ENCODE measurements at regions not wholly inside any gene's neighbourhood (a gene's known extent, or its start where the extent isn't known, plus 50 kb on each side); places are given as distances from the start of the nearest gene placed in this dataset.

DNA sequence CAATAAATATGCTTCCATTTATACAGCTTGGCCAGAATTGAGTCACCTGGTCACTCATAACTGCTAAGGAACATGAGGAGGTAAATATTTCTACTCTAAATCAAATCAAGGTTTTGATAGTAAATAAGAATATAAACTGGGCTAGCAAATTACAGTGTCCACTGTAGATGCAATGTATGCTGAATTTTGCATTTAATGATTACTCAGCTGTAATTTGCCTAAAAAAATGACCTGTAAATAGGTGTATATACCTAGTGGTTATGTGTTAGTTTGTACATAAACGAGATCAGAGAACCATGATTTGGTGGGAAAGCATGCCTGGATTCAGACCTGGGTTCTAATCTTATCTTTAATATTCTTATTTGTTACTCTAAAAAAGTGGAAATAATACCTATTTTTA, 76.6 kb upstream of the CNTN1 start:
- TF ChIP-seq, protein P1, sequence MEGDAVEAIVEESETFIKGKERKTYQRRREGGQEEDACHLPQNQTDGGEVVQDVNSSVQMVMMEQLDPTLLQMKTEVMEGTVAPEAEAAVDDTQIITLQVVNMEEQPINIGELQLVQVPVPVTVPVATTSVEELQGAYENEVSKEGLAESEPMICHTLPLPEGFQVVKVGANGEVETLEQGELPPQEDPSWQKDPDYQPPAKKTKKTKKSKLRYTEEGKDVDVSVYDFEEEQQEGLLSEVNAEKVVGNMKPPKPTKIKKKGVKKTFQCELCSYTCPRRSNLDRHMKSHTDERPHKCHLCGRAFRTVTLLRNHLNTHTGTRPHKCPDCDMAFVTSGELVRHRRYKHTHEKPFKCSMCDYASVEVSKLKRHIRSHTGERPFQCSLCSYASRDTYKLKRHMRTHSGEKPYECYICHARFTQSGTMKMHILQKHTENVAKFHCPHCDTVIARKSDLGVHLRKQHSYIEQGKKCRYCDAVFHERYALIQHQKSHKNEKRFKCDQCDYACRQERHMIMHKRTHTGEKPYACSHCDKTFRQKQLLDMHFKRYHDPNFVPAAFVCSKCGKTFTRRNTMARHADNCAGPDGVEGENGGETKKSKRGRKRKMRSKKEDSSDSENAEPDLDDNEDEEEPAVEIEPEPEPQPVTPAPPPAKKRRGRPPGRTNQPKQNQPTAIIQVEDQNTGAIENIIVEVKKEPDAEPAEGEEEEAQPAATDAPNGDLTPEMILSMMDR (conservative IDR thresholded peaks at IDR 0.05; ENCODE audit: low read depth in 2 of 2): no peak
- TF ChIP-seq, protein P2, sequence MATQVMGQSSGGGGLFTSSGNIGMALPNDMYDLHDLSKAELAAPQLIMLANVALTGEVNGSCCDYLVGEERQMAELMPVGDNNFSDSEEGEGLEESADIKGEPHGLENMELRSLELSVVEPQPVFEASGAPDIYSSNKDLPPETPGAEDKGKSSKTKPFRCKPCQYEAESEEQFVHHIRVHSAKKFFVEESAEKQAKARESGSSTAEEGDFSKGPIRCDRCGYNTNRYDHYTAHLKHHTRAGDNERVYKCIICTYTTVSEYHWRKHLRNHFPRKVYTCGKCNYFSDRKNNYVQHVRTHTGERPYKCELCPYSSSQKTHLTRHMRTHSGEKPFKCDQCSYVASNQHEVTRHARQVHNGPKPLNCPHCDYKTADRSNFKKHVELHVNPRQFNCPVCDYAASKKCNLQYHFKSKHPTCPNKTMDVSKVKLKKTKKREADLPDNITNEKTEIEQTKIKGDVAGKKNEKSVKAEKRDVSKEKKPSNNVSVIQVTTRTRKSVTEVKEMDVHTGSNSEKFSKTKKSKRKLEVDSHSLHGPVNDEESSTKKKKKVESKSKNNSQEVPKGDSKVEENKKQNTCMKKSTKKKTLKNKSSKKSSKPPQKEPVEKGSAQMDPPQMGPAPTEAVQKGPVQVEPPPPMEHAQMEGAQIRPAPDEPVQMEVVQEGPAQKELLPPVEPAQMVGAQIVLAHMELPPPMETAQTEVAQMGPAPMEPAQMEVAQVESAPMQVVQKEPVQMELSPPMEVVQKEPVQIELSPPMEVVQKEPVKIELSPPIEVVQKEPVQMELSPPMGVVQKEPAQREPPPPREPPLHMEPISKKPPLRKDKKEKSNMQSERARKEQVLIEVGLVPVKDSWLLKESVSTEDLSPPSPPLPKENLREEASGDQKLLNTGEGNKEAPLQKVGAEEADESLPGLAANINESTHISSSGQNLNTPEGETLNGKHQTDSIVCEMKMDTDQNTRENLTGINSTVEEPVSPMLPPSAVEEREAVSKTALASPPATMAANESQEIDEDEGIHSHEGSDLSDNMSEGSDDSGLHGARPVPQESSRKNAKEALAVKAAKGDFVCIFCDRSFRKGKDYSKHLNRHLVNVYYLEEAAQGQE (IDR thresholded peaks at IDR 0.05; ENCODE audit: unreplicated experiment): no peak
- no peak for TF ChIP-seq EZH2 (IDR thresholded peaks at IDR 0.05; ENCODE audit: low read depth, unreplicated experiment)
- no peak for TF ChIP-seq EZH2phosphoT487 (IDR thresholded peaks at IDR 0.05; ENCODE audit: unreplicated experiment)
- no peak for TF ChIP-seq JUNB (IDR thresholded peaks at IDR 0.05; ENCODE audit: unreplicated experiment)
- TF ChIP-seq, protein P3, sequence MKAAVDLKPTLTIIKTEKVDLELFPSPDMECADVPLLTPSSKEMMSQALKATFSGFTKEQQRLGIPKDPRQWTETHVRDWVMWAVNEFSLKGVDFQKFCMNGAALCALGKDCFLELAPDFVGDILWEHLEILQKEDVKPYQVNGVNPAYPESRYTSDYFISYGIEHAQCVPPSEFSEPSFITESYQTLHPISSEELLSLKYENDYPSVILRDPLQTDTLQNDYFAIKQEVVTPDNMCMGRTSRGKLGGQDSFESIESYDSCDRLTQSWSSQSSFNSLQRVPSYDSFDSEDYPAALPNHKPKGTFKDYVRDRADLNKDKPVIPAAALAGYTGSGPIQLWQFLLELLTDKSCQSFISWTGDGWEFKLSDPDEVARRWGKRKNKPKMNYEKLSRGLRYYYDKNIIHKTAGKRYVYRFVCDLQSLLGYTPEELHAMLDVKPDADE (IDR thresholded peaks at IDR 0.05): no peak
- no peak for TF ChIP-seq POLR2AphosphoS5 (IDR thresholded peaks at IDR 0.05; ENCODE audit: low read depth)
- no peak for TF ChIP-seq CREB1 (CRISPR knock-in tag; IDR thresholded peaks at IDR 0.05; ENCODE audit: low read depth)
- no peak for TF ChIP-seq ZNF114 (CRISPR knock-in tag; IDR thresholded peaks at IDR 0.05)
- no peak for TF ChIP-seq STAT1 (IDR thresholded peaks at IDR 0.05; ENCODE audit: unreplicated experiment)

All from GM23338 (cell line).